HL-60 (cell line): ENCODE measurements at regions not wholly inside any gene's neighbourhood (a gene's known extent, or its start where the extent isn't known, plus 50 kb on each side); places are given as distances from the start of the nearest gene placed in this dataset.

Experiments used
- DNase-seq, 2 experiments: peaks; one replicate each; pipeline ENCODE4 v3.0.0-alpha.2; 2010 to 2020; ENCODE audit warnings: low read depth in 1 of 2, low spot score in 1 of 2
- H3K27ac ChIP-seq: fragments of 250-450 bp; sonication (Bioruptor Pico); replicated peaks from 2 replicates; pipeline ENCODE4 v1.5.1; 2020; ENCODE audit warnings: mild to moderate bottlenecking, moderate library complexity
- H3K27me3 ChIP-seq: fragments of 250-450 bp; sonication (Bioruptor Pico); 2 replicates; pipeline ENCODE4 v1.5.1; 2021; ENCODE audit warnings: mild to moderate bottlenecking, moderate library complexity; ENCODE audit not compliant: insufficient read depth, poor library complexity, severe bottlenecking
- H3K4me3 ChIP-seq: replicated peaks from 2 replicates; pipeline ENCODE4 v1.5.1; 2011; ENCODE audit warnings: mild to moderate bottlenecking, control low read depth, low read length; ENCODE audit not compliant: insufficient read depth
- GABPA ChIP-seq: IDR thresholded peaks from 2 replicates; pipeline ENCODE4 v1.6.1; 2012; ENCODE audit warnings: low read depth
- POLR2AphosphoS5 ChIP-seq: IDR thresholded peaks from 2 replicates; pipeline ENCODE4 v1.6.1; 2012; ENCODE audit warnings: low read depth
- REST ChIP-seq: IDR thresholded peaks from 2 replicates; pipeline ENCODE4 v1.6.1; 2012; ENCODE audit warnings: low read depth; ENCODE audit not compliant: insufficient replicate concordance
- SPI1 ChIP-seq: IDR thresholded peaks from 2 replicates; pipeline ENCODE4 v1.6.1; 2012; ENCODE audit warnings: low read depth, mild to moderate bottlenecking, borderline replicate concordance
- TF ChIP-seq, protein P1 (sequence below): IDR thresholded peaks from one replicate; pipeline ENCODE4 v1.5.1; 2011; ENCODE audit warnings: low read length, control low read depth, inconsistent platforms; ENCODE audit not compliant: insufficient read depth

GRCh38 chrX:20471483-20471882 lies 204.8 kb upstream of the RPS6KA3 start:
- no peak for DNase-seq
- no peaks in the 10 kb centered on the region for H3K27me3 ChIP-seq
- no peak overlapping the region for H3K27ac ChIP-seq
- TF ChIP-seq GABPA (no peak), REST (no peak), POLR2AphosphoS5 (no peak), SPI1 (no peak)
- TF ChIP-seq, protein P1, sequence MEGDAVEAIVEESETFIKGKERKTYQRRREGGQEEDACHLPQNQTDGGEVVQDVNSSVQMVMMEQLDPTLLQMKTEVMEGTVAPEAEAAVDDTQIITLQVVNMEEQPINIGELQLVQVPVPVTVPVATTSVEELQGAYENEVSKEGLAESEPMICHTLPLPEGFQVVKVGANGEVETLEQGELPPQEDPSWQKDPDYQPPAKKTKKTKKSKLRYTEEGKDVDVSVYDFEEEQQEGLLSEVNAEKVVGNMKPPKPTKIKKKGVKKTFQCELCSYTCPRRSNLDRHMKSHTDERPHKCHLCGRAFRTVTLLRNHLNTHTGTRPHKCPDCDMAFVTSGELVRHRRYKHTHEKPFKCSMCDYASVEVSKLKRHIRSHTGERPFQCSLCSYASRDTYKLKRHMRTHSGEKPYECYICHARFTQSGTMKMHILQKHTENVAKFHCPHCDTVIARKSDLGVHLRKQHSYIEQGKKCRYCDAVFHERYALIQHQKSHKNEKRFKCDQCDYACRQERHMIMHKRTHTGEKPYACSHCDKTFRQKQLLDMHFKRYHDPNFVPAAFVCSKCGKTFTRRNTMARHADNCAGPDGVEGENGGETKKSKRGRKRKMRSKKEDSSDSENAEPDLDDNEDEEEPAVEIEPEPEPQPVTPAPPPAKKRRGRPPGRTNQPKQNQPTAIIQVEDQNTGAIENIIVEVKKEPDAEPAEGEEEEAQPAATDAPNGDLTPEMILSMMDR, result no peak
- H3K4me3 ChIP-seq, result no peak overlapping the region

DNA sequence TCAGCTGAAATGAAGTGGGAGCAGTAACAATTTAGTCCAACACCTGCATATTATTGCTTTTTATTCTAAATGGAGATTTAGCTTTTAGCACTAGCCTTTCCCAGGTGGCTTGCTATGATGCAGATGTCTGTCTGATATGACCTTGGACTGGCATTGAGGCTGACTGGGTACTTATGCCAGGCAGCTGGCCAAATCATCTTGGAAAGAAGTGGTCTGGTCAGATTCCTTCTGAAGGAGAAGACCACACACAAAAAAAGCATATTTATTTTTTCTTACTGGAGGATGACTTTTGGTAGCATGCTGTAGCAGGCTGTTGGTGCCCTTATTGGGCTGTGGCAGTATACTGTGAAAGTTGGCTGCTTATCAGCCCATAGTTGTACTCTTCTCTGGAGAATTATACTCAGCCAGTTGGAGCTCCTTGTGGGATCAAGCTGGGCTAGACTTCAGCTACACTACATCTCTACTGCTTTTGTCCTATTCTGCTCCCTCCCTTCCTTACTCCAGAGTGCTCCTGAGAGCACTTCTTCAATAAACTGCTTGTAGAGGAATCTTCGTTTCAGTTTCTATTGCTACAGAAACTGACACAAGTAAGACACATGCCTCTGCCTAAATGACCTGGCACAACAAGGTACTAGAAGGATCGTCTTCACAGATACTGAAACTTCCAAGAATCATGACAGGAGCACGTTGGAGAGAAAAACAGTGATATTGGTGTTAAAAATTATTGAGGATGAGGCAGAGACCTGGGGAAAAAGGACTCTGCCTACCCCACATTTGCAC lies 196.8 kb upstream of the RPS6KA3 start:
- Histone ChIP-seq H3K4me3 (no peak overlapping the region), H3K27ac (no peak overlapping the region), H3K27me3 (no peaks in the 10 kb centered on the region)
- TF ChIP-seq POLR2AphosphoS5 (no peak), GABPA (no peak), REST (no peak), SPI1 (no peak)
- TF ChIP-seq, protein P1, result no peak
- no peak for DNase-seq

GRCh38 chrX:20461576-20461975 lies 194.9 kb upstream of the RPS6KA3 start:
- H3K4me3 ChIP-seq, result no peak overlapping the region
- TF ChIP-seq, protein P1, result no peak
- no peak for TF ChIP-seq SPI1
- no peak for TF ChIP-seq POLR2AphosphoS5
- no peak for TF ChIP-seq GABPA
- TF ChIP-seq REST, result no peak
- no peaks in the 10 kb centered on the region for H3K27me3 ChIP-seq
- H3K27ac ChIP-seq, result no peak overlapping the region
- DNase-seq, result no peak
